SKM-1 treated with dmso at 0.1 percent for 144 hours (cell line): ENCODE measurements at regions not wholly inside any gene's neighbourhood (a gene's known extent, or its start where the extent isn't known, plus 50 kb on each side); places are given as distances from the start of the nearest gene placed in this dataset.
"Not testable (repeated sequence)": the region's sequence is repeated elsewhere in the genome, so short reads cannot be mapped to it uniquely, and the experiment has no call there.

Source experiments
- DNase-seq: peaks from one replicate; lab custom pipeline; 2025; ENCODE audit not compliant: unreplicated experiment; lab: John Stamatoyannopoulos, UW

GRCh38 chr15:81901319-81901718 is 144.5 kb downstream of the MEX3B start:
- no peak for DNase-seq

- DNase-seq: no peak
Observed at GRCh38 chr15:81899730-81900129, 146.1 kb downstream of the MEX3B start.

GRCh38 chr15:81899024-81899423 is 146.8 kb downstream of the MEX3B start:
- DNase-seq: no peak

- DNase-seq: no peak
Observed at GRCh38 chr15:81897057-81897677, 148.7 kb downstream of the MEX3B start.

GRCh38 chr15:81896356-81896755 is 149.5 kb downstream of the MEX3B start:
- no peak for DNase-seq

- DNase-seq: no peak
Observed at GRCh38 chr15:81895723-81896122, 150.1 kb downstream of the MEX3B start.

GRCh38 chr15:81894061-81894460 is 151.8 kb downstream of the MEX3B start:
- DNase-seq: no peak

- DNase-seq: no peak
Observed at GRCh38 chr15:81893182-81893835, 152.5 kb downstream of the MEX3B start.

GRCh38 chr15:81890496-81890895 is 155.3 kb downstream of the MEX3B start:
- DNase-seq: no peak

GRCh38 chr15:81889485-81889881 is 156.3 kb downstream of the MEX3B start:
- DNase-seq: no peak

GRCh38 chr15:81888748-81889484 is 156.9 kb downstream of the MEX3B start:
- no peak for DNase-seq

- DNase-seq: no peak
Observed at GRCh38 chr15:81887912-81888311, 157.9 kb downstream of the MEX3B start.

GRCh38 chr15:81887188-81887587 is 158.6 kb downstream of the MEX3B start:
- DNase-seq: not testable (repeated sequence)

GRCh38 chr15:81886591-81886990 is 159.2 kb downstream of the MEX3B start:
- no peak for DNase-seq

GRCh38 chr15:81886080-81886479 is 159.7 kb downstream of the MEX3B start:
- DNase-seq: no peak

GRCh38 chr15:81885135-81885534 is 160.7 kb downstream of the MEX3B start:
- no peak for DNase-seq

- no peak for DNase-seq
Observed at GRCh38 chr15:81882504-81882903, 163.3 kb downstream of the MEX3B start.

GRCh38 chr15:81880833-81881232 is 165.0 kb downstream of the MEX3B start:
- DNase-seq: no peak

GRCh38 chr15:81880314-81880713 is 165.5 kb downstream of the MEX3B start:
- no peak for DNase-seq

GRCh38 chr15:81875717-81876116 is 170.1 kb downstream of the MEX3B start:
- DNase-seq: not testable (repeated sequence)

- not testable (repeated sequence) for DNase-seq
Observed at GRCh38 chr15:81870746-81871106, 175.1 kb downstream of the MEX3B start.

- not testable (repeated sequence) for DNase-seq
Observed at GRCh38 chr15:81870062-81870745, 175.6 kb downstream of the MEX3B start.
